ENCODE measurements at regions not wholly inside any gene's neighbourhood (a gene's known extent, or its start where the extent isn't known, plus 50 kb on each side); places are given as distances from the start of the nearest gene placed in this dataset.

- no peak for TF ChIP-seq SUZ12 (IDR thresholded peaks at IDR 0.05)
- no peak for TF ChIP-seq ARNT (IDR thresholded peaks at IDR 0.05)
- no peak for TF ChIP-seq SP1 (IDR thresholded peaks at IDR 0.05)
Measured at GRCh38 chr18:8904316-8904715, 198.2 kb upstream of the NDUFV2 start.
